GM21786 (cell line): ENCODE measurements at regions not wholly inside any gene's neighbourhood (a gene's known extent, or its start where the extent isn't known, plus 50 kb on each side); places are given as distances from the start of the nearest gene placed in this dataset.

Source experiments
- ATAC-seq: cut with Tn5 transposase; IDR thresholded peaks from one replicate; pipeline ENCODE4 v1.9.1; 2021; ENCODE audit not compliant: unreplicated experiment

DNA sequence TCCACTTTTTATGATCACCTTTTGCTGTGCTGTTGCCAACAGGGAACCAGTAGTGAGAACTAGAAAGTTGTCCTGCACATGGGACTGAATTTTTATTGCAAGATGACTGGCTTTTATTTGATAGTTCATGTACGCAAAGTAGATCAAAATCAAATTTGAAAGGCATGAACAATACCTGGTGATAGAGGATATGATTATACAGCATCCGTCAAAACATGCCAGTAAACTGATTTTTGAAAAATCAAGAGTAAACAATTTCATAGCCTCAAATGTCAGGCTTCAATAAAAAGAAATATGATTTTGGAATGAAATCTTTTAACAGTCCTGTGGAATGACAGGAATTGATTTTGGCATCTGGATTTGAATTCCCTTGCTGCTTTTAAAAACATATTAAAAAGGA lies 219.6 kb upstream of the LRRN1 start:
- no peak for ATAC-seq

DNA sequence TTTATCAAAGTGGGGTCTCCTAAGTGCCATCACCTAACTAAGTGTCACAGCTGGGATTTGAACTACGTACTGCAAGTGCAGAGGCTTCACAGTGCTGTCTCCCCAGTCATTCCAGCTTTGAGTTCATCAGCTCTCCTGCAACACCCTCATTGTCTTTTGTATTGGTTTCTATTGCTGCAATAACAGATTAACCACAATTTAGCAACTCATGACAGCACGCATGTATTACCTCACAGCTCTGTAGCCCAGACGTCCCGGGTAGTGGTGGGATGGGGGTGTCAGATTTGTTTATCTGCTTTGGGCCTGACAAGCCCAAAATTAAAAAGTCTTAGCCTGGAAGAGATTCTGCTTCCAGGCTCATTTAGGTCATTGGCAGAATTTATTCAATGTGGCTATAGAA lies 220.5 kb upstream of the LRRN1 start:
- no peak for ATAC-seq

DNA sequence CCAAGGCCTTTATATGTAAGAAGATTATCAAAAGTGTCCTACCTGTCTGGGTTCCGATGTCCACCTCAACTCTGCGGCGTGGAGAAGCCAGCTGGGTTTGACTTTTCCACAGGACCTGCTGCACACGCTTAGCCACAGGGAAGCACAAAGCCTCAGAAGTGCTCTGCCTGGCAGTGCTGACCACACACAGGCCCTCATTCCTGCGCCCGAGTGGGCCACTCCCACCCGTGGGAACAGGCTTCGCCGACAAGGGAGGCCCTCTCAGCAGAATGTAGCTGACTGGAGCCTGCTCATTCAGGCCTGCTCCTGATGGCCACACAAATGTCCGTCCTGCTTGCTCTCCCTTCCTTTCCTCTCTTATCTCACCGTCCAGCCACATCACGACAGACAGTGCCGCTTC lies 221.4 kb upstream of the LRRN1 start:
- no peak for ATAC-seq

DNA sequence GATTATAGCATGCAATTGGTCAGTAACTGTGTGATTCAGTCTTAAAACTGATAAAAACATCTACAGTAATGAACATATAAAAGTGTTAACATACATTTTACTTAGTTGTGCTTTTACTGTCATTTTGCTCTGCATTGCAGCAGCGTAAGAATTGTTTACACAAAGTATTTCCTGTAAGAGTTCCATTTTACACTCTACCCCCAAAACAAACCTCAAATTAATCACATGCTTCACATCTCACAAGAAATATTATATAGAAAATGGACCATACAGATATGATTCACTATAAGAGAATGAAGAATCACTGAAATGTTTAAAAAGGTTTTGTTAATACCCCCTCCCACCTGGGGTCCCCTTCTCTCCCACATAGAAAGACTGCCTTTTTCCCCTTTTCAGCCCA lies 225.9 kb upstream of the LRRN1 start:
- ATAC-seq: no peak

DNA sequence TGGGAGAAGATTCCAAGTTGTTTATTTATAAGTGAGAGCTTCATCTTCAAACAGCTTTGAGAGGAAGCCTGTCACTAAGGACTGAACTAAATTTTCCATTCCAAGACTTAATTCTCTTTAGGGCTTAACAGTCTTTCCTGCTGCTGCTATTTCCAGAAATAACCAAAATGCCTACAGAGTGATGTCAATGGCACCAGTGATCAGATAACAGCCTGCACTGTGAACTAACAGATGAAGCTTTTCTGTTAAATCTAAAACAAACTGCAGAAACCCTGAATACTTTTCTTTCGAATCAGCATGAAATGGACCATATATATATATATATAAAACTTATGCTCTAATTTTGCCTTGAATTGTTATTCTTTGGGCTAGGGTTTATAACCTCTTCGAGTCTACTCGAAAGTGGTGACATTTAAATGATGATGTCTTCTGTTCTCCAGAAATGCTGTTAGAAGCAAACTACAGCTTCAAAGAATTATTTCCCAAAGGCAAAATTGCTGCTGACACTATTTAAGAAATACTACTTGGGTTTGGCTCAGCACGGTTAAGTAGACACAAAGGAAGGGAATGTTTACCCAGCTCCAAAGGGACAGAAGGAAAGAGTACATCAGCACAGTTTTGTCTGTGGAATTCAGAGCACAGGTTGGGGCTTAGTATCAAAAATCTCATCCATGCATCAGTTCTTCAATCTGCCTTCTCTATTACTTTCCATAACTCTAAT lies 238.5 kb upstream of the LRRN1 start:
- no peak for ATAC-seq

DNA sequence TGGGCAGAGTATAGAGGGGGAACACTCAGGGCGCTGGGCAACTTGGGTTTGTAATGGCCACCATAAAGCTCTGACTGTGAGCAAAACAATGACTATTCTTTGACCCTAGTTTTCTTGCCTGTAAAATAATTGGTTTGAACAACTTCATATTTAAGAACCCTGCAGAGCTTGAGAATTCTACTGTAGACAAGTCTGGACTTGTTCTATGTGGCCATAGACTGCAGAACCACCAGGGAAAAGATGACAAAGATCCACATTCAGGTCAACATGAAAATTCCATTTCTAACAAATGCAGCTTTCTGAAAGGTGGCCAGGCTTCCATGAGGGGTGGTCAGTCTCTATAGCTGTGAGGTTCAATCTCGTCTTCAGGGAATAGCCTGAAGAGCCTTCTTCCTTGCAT lies 239.4 kb upstream of the LRRN1 start:
- ATAC-seq: no peak

DNA sequence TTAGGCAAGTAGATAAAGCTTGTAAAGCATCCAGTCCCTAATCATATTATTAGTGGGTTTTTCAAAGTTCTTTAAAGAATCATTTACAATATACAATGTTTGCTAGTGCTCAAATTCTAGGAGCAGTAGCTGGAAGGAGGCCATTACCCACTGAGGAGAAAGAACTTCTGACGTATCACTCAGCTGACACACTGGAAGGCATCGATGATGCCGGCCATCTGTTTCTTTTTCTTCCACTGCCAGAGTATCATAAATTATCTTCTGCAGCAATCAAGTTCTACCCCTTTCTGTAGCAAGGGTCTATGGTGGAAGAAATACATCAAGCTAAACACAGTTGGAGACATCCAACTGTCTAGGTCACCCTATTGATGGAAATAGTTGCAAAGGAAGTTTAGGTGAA lies 243.2 kb upstream of the LRRN1 start:
- ATAC-seq: no peak

DNA sequence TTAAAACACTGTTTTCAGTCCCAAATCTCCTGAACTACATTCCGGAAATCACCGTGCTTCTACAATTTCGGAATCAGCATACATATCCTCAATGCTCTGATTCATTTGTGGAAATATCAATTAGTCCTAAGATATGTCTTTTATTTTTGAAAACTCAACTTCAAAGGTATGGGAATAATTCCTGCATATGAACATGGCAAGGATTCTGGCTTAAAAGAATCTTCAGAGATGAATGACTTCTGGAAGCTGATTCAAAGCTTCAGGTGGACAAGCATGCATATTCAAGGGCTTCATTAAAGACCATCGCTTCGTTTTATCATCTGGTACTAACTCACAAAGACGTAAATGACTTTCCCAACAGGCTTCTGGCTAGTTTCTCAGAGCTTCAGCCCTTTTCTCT lies 246.0 kb upstream of the LRRN1 start:
- no peak for ATAC-seq

DNA sequence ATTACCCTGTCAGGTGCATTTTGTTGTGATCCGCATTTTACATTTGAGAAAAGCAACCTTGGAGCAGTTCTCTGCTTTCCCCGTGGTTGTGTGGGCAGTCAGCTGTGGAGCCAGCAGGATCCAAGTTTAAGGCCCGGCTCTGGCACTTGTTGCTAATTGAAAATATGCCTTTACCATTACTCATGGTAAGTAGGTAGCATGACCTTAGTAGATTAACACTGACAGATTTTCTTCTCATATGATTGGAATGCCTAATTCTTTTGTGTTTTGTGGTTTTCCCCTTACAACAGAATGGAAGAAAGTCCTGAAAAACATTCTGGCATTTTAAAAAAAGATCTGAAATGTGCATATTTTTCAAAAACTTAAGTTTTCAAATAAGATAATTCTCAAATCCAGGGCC lies 246.5 kb upstream of the LRRN1 start:
- no peak for ATAC-seq

DNA sequence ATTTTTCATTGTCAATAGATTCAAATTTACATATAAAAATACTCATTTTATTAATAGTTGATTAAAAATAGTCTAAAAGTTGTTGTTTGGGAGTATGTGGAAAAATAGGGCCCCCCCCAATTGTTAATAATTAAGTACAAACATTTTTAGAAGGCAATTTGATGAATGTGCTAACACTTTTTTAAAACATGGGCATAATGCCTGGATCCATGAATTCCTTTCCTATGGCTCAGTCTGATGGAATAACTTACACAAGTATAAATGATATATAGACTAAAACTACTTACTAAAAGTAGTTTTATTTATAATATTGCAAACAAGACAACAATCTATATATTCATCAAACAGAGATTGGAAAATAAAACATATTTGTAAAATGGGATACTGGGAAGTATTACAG lies 247.2 kb upstream of the LRRN1 start:
- ATAC-seq: no peak

DNA sequence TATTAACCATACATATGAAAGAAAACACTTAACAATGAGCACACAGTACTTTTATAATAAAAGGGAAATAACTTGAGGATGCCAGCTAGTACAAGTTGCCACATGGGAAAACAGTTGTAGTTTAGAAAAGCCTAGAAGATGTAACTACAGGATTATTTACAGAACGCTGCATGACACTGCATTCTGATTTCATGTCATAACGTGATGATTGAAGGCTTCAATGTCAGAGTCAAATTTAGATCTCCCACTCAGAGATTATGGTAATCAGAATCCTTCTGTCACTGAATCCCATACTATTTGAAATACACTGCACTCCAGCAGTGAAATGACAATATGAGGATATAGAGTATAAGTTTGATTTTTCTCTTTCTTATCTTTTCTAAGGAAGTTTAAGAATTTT lies 253.9 kb upstream of the LRRN1 start:
- ATAC-seq: no peak

DNA sequence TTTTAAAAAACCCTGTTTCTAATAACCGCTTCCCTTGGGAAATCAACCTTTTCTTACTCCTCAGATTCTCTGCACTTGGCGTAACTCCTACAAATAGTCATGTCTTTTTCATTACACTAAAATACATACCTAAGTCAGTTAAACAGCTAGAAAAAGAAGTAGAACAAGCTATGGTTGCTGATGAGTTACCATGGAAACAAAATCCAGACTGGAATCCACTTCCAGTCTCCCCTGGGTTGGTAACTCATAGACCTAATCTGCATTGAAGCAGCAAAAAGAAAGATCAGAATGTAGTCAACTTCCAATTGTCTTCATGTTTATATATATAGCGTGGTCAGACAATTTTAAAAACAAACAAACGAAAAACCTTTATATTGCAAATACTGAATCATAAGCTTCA lies 260.8 kb upstream of the LRRN1 start:
- ATAC-seq: no peak

DNA sequence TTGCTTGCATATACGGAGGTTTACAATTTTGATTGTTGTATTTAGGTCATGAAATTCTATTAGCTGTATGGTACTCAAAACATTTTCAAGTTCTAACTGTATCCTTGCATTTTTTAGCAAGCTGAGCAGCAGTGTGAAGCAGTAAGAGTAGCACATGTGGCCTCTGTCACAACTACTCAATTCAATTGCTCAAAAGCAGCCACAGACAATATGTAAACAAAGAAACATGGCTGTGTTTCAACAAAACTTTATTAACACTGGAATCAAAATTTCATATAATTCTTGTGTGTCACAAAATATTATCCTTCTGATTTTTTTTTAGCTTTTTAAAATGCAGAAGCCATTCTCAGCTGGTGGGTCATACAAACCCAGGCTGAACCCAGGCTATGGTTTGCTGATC lies 266.7 kb upstream of the LRRN1 start:
- ATAC-seq: no peak

DNA sequence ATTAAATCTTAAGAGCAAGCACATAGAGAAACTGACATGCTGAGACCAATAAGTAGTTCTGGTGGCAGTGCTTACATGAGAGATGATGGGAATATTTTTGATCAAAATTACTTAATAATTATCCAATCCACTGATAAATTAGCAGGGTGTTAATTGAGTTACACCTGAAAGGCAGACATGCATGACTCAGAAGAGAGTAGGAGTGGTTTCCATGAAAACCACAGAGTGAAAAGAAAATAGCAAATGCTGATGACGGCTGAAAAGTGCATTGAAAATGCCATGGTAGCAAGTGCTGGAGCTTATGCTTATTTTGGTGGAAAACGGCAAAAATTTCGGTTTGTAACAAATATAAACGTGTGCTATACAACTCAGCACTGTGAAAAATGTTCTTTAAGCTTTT lies 267.8 kb upstream of the LRRN1 start:
- ATAC-seq: no peak

DNA sequence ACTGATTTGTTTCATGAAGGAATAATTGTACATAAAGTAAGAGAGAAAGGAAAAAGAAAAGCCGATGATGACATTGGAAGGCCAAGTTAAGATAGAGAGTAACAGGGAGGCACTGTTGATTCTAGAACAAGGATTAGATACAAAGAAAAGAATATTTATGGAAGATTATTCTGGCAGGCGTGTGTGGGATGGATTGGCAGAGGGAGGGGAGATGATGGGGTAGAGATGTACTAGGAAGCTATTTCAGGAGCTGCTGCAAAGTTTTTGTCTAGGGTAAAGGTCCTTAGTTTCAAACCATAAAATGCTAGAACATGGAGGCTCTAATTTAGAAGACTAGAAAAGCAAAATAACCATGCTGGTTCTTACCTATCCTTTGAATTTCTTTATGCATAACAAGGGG lies 280.0 kb upstream of the LRRN1 start:
- ATAC-seq: no peak

DNA sequence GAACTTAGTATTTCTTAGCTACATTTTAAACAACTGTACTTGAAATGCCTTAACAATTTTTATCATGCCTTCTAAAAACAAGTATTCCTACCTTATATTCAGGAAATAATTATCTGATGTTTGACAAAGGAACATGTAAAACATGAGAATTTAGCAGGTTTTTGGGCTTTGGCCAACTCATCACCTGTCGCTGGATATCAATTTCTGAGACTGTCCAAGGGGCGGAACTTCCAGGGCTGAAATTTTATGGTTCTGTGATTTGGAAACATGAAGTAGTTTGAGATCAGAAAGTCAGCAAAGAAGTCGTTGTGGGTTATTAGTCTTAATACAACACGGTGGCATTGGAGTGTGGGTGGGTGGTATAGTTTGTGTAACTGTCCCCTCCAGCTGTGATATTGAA lies 282.2 kb upstream of the LRRN1 start:
- ATAC-seq: no peak

DNA sequence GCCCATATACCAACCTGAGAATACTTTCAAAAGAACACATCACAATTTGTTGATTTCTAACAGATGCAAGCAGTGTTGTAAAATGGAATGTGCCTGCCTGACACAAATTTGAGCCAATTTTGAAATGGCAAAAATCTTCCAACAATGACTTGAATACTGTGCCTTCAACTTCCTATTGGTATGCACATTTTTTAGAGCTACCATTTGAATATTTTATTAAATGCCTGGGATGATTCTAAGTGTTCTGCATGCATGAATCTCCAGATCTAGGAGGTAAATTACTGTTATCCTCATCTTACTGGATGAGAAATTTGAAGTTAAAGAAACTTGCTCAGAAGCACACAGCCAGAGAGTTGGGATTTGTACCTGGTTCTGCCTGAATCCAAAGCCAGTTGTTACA lies 282.8 kb upstream of the LRRN1 start:
- ATAC-seq: no peak

DNA sequence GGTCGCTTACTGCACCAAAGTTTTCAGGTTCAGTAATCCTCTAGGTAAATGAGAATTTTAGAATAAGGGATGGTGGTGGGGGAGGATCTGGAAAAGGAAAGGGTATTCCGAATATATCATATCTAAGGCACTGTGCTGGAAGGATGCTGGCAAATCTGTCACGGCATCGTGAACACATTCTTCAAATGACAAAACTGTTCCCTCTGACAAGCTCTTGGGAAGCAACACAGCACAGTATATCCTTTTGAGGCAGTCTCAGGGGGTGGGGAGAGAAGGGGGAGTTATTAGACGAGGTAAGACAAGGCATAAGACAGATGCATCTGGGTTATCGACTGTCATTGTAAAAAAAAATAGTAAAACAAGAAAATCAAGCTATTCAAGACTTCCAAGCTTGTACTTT lies 289.6 kb upstream of the LRRN1 start:
- ATAC-seq: no peak

DNA sequence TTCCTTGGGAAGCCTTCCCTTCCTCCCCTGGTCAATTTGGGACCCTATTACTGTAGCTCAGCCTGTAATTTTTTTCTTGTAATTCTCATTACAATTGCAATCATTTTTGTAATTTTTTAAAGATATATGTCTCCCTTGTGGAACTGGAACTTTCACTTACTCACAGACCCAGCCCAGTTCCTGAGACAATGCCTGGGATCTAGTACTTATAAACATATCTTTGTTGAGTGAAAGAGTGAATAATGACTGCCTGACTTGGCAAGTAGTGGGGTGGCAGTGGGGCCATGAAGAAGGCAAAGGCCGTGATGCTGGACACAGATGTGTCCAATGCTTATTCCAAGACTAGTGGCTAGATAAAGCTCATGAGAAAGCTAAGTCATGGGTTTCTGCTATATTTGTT lies 294.5 kb upstream of the LRRN1 start:
- no peak for ATAC-seq

DNA sequence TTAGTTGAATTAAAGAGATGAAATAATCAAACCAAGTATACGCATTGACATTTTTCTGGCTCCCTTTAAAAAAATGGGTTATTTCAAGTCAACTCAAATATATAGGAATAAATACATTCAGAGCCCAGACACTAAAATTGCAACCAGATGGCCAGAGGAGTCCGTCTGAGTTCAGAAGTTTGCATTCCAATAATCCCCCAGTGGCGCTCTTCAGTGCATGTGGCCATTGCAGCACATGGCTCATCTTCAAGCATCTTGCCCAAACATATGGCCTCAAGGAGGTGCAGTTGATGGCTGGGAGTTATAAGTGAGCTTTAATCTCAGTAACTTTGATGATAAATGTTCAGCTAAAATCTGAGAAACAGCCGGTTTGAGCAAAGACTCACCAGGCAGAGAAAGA lies 295.8 kb upstream of the LRRN1 start:
- ATAC-seq: no peak

DNA sequence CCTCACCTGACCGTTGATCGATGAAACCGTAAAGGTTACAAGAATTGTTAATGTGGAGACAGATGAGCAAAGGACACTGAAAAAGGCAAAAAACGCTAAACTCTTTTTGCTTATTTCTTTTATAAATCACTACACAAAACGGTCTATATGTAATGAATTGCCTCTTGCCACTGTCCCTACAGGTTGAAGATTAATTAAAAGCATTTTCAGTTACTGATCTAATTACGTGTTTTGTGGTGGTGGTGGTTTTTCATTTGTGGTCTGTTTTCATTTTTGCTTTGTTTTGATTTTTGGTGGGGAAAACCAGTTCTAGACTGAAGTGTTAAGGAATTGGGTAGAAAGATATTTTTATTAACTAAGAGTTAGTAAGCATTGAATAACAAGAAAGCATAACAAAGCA lies 299.2 kb upstream of the LRRN1 start:
- ATAC-seq: no peak

DNA sequence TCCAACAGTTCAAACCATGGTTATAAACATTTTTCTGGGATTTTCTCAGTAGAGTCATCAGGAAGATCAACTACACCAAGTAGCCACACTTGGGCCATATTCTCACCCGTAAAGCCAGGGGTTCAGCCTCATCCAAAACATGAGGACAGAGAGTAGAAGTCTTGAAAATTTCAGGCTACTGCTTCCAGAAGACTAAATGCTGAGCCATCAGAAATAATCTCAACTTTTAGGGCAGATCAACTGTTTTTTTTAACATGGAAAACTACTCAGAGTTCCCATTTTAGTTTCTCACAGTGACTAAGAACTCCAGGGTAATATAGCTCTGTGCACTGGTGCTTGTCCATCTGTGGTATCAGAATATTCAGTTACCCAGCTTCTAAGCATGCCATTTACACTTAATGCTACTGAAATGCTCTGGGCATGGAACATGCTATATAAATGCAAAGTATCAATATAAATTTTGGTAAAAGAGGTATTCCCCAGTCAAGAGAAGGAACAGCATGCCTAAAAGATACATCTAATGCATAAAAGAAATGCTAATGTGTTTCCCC lies 300.1 kb upstream of the LRRN1 start:
- ATAC-seq: no peak

DNA sequence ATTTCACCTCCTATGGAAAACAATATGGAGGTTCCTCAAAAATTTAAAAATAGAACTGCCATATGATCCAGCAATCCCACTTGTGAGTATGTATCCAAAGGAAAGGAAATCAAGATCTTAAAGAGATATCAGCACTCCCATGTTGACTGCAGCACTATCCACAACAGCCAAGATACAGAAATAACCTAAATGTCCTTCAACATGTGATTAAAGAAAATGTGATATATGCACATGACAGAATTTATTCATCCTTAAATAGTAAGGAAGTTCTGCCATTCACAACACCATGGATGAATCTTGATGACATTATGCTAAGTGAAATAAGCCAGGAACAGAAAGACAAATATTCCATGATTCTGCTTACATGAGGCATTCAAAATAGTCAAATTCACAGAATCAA lies 303.6 kb upstream of the LRRN1 start:
- no peak for ATAC-seq
